A673 (cell line): ENCODE measurements at regions not wholly inside any gene's neighbourhood (a gene's known extent, or its start where the extent isn't known, plus 50 kb on each side); places are given as distances from the start of the nearest gene placed in this dataset.

Source experiments
- BruUV-seq: library from RNA; stranded (reverse); fragments of 400-500 nt; replicated peaks from 2 replicates; lab custom pipeline; 2021; lab: Mats Ljungman, UMichigan
- CTCF ChIA-PET: fragments of 300-600 bp; sonication (Branson Sonifier 250); formaldehyde crosslinking; loops from one replicate; lab custom pipeline; 2022; ENCODE audit warnings: antibody characterized with exemption; lab: Charles Lee
- POLR2A ChIA-PET: fragments of 300-600 bp; sonication (Branson Sonifier 250); formaldehyde crosslinking; loops from one replicate; lab custom pipeline; 2022; ENCODE audit warnings: antibody characterized with exemption; ENCODE audit not compliant: low non-redundant PET; lab: Charles Lee
- DNase-seq: peaks from one replicate; pipeline ENCODE4 v3.0.0-alpha.2; 2015; ENCODE audit warnings: low spot score
- H3K27ac ChIP-seq: fragments of 200-600 bp; sonication (generic); 2 replicates; pipeline ENCODE4 v1.5.1; 2016; ENCODE audit warnings: mixed run types, low read depth, mild to moderate bottlenecking, mixed read lengths, antibody characterized with exemption, low read length; ENCODE audit not compliant: poor library complexity, severe bottlenecking
- H3K27me3 ChIP-seq: fragments of 200-600 bp; sonication (generic); replicated peaks from 2 replicates; pipeline ENCODE4 v1.6.1; 2017; ENCODE audit warnings: mixed run types, low read depth, mild to moderate bottlenecking, mixed read lengths, antibody characterized with exemption, low read length; ENCODE audit not compliant: insufficient read depth, poor library complexity
- H3K36me3 ChIP-seq: fragments of 200-600 bp; sonication (generic); 2 replicates; pipeline ENCODE4 v1.6.1; 2016; ENCODE audit warnings: mixed run types, mild to moderate bottlenecking, mixed read lengths, antibody characterized with exemption, low read length; ENCODE audit not compliant: insufficient read depth, poor library complexity, severe bottlenecking
- H3K4me1 ChIP-seq: fragments of 200-600 bp; sonication (generic); 2 replicates; pipeline ENCODE4 v1.6.1; 2017; ENCODE audit warnings: mixed run types, mild to moderate bottlenecking, mixed read lengths, antibody characterized with exemption, low read length; ENCODE audit not compliant: insufficient read depth, poor library complexity, severe bottlenecking
- H3K4me3 ChIP-seq: fragments of 200-600 bp; sonication (generic); 2 replicates; pipeline ENCODE4 v1.5.1; 2016; ENCODE audit warnings: low read depth, mixed run types, mild to moderate bottlenecking, mixed read lengths, low read length; ENCODE audit not compliant: poor library complexity, severe bottlenecking
- H3K9me3 ChIP-seq: fragments of 200-600 bp; sonication (generic); 2 replicates; pipeline ENCODE4 v1.6.1; 2016; ENCODE audit warnings: mixed run types, low read depth, mild to moderate bottlenecking, mixed read lengths, antibody characterized with exemption, low read length; ENCODE audit not compliant: poor library complexity, severe bottlenecking
- EZH2 ChIP-seq: fragments of 200-600 bp; sonication (generic); IDR thresholded peaks from 2 replicates; pipeline ENCODE4 v1.6.1; 2017; ENCODE audit warnings: borderline replicate concordance, low read depth, mild to moderate bottlenecking, mixed read lengths, antibody characterized with exemption, low read length; ENCODE audit not compliant: poor library complexity, severe bottlenecking
- intact Hi-C: fragments of 100-400 bp; cut with micrococcal nuclease; formaldehyde crosslinking; loops from one replicate; pipeline ENCODE4 v1.10.0; 2022; ENCODE audit not compliant: unreplicated experiment
- TF ChIP-seq, protein P1 (sequence below): fragments of 300-800, 200-600 bp; sonication (generic); conservative IDR thresholded peaks from 2 replicates; pipeline ENCODE4 v1.5.1; 2017; ENCODE audit warnings: low read depth, mild to moderate bottlenecking, antibody characterized with exemption, low read length, moderate library complexity, mixed read lengths

DNA sequence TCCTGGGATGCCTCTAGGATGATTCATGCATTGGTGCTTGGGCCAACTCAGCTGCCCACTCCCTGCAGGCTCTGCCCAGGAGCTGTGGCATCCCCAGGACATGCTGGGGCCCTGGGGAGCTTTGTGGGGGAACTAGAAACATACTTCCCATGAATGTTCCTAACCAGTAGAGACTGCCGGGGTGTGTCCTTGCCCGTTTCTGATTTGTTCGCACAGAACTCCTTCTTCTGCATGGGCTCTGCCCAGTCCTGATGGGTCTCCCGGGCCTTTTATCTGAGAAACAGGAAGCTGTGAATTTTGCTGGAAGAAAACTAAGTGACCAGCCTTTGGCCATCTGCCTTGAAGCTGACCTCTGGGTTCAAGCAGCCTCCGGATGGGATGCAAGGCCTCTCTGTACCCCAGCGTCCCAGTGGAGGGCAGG lies 71.6 kb upstream of the RNU6ATAC start:
- intact Hi-C loops: no loop called here
- no peaks in the 10 kb centered on the region for H3K4me1 ChIP-seq
- no peaks in the 10 kb centered on the region for H3K9me3 ChIP-seq
- BruUV-seq: no TSS peak
- CTCF ChIA-PET: no interaction called here
- no peak for DNase-seq
- no peaks in the 10 kb centered on the region for H3K27me3 ChIP-seq
- H3K36me3 ChIP-seq: no peaks in the 10 kb centered on the region
- no peak overlapping the region for H3K4me3 ChIP-seq
- no peak overlapping the region for H3K27ac ChIP-seq
- POLR2A ChIA-PET: no interaction called here
- TF ChIP-seq, protein P1, sequence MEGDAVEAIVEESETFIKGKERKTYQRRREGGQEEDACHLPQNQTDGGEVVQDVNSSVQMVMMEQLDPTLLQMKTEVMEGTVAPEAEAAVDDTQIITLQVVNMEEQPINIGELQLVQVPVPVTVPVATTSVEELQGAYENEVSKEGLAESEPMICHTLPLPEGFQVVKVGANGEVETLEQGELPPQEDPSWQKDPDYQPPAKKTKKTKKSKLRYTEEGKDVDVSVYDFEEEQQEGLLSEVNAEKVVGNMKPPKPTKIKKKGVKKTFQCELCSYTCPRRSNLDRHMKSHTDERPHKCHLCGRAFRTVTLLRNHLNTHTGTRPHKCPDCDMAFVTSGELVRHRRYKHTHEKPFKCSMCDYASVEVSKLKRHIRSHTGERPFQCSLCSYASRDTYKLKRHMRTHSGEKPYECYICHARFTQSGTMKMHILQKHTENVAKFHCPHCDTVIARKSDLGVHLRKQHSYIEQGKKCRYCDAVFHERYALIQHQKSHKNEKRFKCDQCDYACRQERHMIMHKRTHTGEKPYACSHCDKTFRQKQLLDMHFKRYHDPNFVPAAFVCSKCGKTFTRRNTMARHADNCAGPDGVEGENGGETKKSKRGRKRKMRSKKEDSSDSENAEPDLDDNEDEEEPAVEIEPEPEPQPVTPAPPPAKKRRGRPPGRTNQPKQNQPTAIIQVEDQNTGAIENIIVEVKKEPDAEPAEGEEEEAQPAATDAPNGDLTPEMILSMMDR: no peak
- no peak for TF ChIP-seq EZH2

DNA sequence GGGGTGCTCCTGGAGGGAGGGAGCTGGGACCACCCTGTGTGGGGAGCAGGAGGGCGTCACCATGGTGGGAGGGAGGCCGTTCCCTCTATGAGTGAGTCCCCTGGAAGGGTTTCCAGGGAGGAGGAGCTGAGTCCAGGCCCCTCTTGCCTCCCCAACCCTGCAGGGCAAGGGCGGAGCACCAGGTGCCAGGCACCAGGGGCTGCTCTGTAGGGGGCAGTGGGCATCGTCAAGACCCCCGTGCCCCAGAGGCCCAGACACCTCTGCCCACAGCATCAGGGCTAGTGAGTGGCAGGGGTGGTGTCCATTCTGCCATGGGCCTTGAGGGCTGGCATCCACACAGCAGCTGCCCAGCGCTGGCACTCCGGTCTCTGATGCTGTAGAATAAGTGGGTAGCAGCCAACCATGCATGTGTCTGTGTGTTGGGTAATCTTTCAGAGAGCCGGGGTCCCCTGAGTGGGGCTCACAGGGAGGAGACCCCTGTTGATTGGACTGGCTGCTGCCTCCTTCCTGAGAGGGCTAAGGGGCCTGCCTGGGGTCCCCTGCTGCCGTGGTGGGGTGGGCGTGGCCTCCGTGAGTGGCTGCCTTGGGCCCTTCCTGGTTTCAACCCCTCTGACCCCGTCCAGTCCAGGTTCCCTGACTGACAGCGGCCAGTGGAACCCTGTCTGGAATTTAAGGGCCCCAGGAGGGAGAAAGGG lies 72.7 kb upstream of the RNU6ATAC start:
- TF ChIP-seq, protein P1: no peak
- TF ChIP-seq EZH2: no peak
- POLR2A ChIA-PET: no interaction called here
- H3K4me3 ChIP-seq: no peak overlapping the region
- H3K36me3 ChIP-seq: no peaks in the 10 kb centered on the region
- BruUV-seq: no TSS peak
- H3K27ac ChIP-seq: no peak overlapping the region
- intact Hi-C loops: no loop called here
- H3K9me3 ChIP-seq: no peaks in the 10 kb centered on the region
- H3K27me3 ChIP-seq: no peaks in the 10 kb centered on the region
- H3K4me1 ChIP-seq: no peaks in the 10 kb centered on the region
- CTCF ChIA-PET: no interaction called here
- no peak for DNase-seq

- Histone ChIP-seq H3K27me3 (no peaks in the 10 kb centered on the region), H3K27ac (no peak overlapping the region), H3K9me3 (no peaks in the 10 kb centered on the region), H3K4me3 (no peak overlapping the region), H3K4me1 (no peaks in the 10 kb centered on the region), H3K36me3 (no peaks in the 10 kb centered on the region)
- ChIA-PET POLR2A (no interaction called here), CTCF (no interaction called here)
- no peak for DNase-seq
- no peak for TF ChIP-seq EZH2
- TF ChIP-seq, protein P1: no peak
- no TSS peak for BruUV-seq
- intact Hi-C loops: no loop called here
These were observed 73.4 kb upstream of the RNU6ATAC start for GRCh38 chr9:134237630-134238265.
